Adipocyte (in vitro differentiated cells): ENCODE measurements at regions not wholly inside any gene's neighbourhood (a gene's known extent, or its start where the extent isn't known, plus 50 kb on each side); places are given as distances from the start of the nearest gene placed in this dataset.
A peak's percentile ranks its signal among the peaks of the same experiment; 100 is the strongest.

Experiments
- DNase-seq: peaks from one replicate; pipeline ENCODE4 v3.0.0-alpha.2; 2015; ENCODE audit warnings: low read depth
- H3K27me3 ChIP-seq: replicated peaks from 2 replicates; pipeline ENCODE4 v1.7.0; 2013; ENCODE audit warnings: mild to moderate bottlenecking, low read length, moderate library complexity; ENCODE audit not compliant: control insufficient read depth, insufficient read depth
- H3K36me3 ChIP-seq: 2 replicates; pipeline ENCODE4 v1.7.0; 2013; ENCODE audit warnings: low read length, mild to moderate bottlenecking, moderate library complexity; ENCODE audit not compliant: control insufficient read depth, insufficient read depth, severe bottlenecking
- H3K4me1 ChIP-seq: 2 replicates; pipeline ENCODE4 v1.7.0; 2013; ENCODE audit warnings: mild to moderate bottlenecking, low read length, moderate library complexity; ENCODE audit not compliant: control insufficient read depth, insufficient read depth
- H3K4me3 ChIP-seq: 2 replicates; pipeline ENCODE4 v1.7.0; 2013; ENCODE audit warnings: mild to moderate bottlenecking, low read length, moderate library complexity
- H3K9ac ChIP-seq: 2 replicates; pipeline ENCODE4 v1.7.0; 2013; ENCODE audit warnings: mild to moderate bottlenecking, low read length, moderate library complexity
- H3K9me3 ChIP-seq: 2 replicates; pipeline ENCODE4 v1.7.0; 2013; ENCODE audit warnings: mild to moderate bottlenecking, low read length, moderate library complexity; ENCODE audit not compliant: control insufficient read depth

DNA sequence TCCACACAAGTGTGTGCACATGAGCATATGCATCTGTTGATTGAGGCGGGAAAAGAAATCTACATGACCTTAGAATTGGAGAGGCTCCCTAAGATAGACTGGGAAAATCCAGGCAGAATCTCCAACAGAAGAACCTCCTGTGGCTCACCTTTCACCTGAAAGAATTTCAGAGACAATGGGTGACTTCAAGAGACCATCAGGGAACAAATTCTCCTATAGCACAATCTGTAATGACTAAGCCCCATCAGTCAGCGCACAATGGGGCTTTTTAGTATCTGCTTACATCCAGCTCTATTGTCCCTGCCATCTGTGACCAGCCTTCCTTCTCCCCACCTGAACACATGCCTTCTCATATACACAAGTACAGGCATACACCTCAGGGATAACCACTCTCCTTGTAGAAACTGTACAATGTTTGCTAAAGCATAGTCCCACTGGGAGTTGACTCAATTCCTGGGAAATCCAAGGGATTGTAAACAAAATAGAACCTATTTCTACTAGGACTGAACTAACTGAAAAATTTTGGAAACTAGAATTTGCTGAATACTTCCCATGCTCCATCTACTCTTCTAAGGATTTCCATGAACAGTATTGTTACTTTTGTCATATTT lies 150.8 kb upstream of the STXBP5 start:
- Histone ChIP-seq H3K9me3 (no peaks in the 10 kb centered on the region), H3K4me3 (no peak overlapping the region), H3K36me3 (no peaks in the 10 kb centered on the region), H3K9ac (no peak overlapping the region), H3K4me1 (no peaks in the 10 kb centered on the region), H3K27me3 (no peaks in the 10 kb centered on the region)
- no peak for DNase-seq

DNA sequence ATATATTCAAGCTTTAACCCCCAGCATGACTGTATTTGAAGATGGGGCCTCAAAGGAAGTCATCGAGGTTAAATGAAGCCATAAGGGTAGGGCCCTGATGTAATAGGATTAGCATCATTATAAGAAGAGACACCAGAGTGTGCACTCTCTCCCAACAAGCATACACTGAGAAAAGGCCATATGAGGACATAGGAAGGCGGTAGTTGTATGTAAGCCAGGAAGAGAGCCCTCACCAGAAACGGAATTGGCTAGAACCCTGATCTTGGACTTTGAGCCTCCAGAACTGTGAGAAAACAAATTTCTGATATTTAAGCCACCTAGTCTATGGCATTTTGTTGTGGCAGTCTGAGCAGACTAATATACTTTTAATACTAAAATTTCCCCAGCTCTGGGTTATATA lies 150.1 kb upstream of the STXBP5 start:
- no peak overlapping the region for H3K4me3 ChIP-seq
- H3K36me3 ChIP-seq, result no peaks in the 10 kb centered on the region
- H3K4me1 ChIP-seq, result peaks cover 4% of the 10 kb centered on the region
- H3K9me3 ChIP-seq, result no peaks in the 10 kb centered on the region
- DNase-seq, result no peak
- no peaks in the 10 kb centered on the region for H3K27me3 ChIP-seq
- H3K9ac ChIP-seq, result no peak overlapping the region

DNA sequence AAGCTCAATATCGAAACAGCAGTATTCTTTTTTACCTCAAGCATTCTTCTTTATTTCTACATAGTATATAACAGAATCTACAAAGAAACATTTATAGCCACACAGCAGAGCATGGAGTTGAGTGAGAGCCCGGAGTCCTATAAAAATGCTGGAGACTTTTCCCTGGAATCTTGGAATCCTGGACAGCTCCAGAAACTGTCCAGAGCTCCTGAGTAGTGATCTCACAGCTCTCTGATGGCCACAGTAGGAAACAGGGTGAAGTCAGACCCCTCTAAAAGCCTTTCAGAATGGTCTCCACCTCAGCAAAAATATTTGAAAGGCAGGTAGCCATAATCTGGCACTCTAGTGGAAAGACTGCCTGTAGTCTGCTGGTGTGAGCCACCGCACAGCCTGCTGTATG lies 149.3 kb upstream of the STXBP5 start:
- no peak for DNase-seq
- H3K36me3 ChIP-seq, result no peaks in the 10 kb centered on the region
- peaks cover 4% of the 10 kb centered on the region for H3K4me1 ChIP-seq
- H3K27me3 ChIP-seq, result no peaks in the 10 kb centered on the region
- no peaks in the 10 kb centered on the region for H3K9me3 ChIP-seq
- no peak overlapping the region for H3K4me3 ChIP-seq
- H3K9ac ChIP-seq, result no peak overlapping the region

DNA sequence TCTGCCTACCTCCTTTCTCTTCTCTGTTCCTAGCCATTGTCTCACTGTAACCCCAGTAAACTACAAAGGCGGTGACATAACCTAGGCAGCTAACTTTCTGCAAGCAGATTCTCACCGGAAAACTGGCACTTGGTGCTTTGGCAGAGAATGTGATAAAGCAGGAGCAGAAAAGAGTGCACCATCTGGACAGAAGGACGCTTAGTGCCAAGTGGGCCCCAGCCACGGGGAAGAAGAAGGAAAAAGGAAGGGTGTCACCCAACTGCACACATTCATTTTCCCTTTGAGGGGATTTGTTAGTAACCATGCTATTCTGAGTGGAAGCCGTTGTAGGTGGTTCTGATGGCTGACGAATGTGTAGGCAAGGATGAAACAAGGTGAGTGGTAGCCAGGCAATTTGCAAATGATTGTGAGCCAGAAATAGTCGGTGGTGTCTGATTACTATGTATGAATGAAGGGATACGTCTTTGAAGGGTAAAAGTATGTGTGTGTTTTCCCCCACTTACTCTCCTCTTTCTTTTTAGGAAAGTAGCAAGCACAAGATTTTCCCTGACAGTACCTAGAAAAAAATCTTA lies 148.3 kb upstream of the STXBP5 start:
- Histone ChIP-seq H3K9me3 (no peaks in the 10 kb centered on the region), H3K4me1 (peaks cover 4% of the 10 kb centered on the region), H3K36me3 (no peaks in the 10 kb centered on the region), H3K9ac (no peak overlapping the region), H3K4me3 (no peak overlapping the region), H3K27me3 (no peaks in the 10 kb centered on the region)
- DNase-seq, result no peak

DNA sequence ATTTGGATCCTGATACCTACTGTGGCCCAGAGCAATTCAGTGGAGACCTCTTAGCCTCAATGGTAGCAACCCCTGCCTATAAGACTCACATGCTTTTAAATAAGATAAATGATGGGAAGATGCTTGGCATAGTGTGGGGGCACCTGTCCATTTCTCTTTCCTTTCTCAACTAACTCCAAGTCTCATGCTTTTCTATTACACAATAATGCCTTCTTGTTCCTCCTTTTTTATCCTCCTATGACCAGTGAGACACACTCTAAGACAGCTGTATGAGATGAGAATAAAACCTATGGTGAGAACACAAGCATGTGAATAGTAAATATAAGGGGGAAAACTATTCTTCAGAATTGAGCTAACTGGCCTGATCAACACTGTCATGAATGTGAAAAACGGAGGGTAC lies 147.0 kb upstream of the STXBP5 start:
- no peak overlapping the region for H3K4me3 ChIP-seq
- H3K27me3 ChIP-seq, result no peaks in the 10 kb centered on the region
- no peaks in the 10 kb centered on the region for H3K36me3 ChIP-seq
- H3K9ac ChIP-seq, result no peak overlapping the region
- no peaks in the 10 kb centered on the region for H3K9me3 ChIP-seq
- DNase-seq, result no peak
- H3K4me1 ChIP-seq, result peaks cover 4% of the 10 kb centered on the region

DNA sequence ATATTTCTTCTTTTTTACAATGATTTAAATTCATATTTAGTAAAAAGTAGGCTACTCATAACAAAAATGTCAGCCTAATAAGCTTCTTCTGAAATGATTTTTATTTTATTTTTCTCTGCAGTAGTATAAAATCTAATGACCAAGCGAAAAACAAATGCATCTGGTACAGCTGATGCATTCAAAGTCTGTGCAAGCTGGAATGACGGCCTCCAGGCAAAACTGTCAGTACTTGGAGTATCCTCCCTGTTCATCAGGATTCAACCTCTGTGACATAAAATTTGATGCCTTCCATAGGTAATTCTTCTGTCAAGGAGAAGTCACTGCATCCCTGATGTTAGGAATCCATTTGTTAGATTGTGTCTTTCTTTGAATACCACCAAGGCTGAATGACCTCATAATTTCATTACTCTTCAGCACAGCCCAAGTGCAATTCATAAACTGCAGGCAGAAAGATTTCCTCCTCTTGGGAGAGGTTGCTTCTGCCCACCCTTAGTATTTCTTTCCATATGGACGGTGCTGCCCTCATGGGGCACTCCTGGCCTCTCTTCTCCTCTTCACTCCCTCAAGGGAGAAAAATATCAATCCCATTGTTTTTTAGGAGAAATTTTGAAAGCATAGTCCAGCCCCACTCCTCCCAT lies 146.4 kb upstream of the STXBP5 start:
- DNase-seq, result no peak
- H3K4me3 ChIP-seq, result no peak overlapping the region
- H3K9me3 ChIP-seq, result no peaks in the 10 kb centered on the region
- peaks cover 4% of the 10 kb centered on the region for H3K4me1 ChIP-seq
- H3K27me3 ChIP-seq, result no peaks in the 10 kb centered on the region
- H3K9ac ChIP-seq, result no peak overlapping the region
- no peaks in the 10 kb centered on the region for H3K36me3 ChIP-seq

DNA sequence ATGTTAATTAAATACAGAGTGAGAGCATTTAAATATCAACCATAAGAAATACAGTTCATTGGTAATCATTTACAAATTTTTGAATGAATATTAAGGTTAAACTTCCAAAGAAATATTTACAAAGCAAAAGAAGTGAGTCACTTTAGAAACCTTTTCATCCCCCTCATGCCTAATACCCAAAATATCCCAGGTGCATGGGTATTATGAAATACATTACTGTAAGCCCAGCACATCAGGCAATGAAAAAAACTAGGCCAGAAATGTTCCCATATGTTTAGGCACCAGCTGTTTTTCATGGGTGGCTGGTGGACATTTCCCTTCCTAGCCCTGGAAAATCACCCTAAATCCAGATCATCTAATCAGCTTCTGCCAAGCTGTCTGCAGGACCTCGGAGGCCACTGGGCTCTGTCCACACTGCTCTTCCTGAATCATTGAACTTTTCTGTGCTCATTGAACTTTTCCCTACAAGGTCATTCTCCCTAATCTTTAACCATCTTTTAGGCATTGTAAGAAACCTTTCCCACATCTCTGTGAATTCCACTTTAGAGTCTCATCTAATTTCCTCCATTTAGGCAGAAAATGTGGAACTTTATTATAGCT lies 145.3 kb upstream of the STXBP5 start:
- no peak overlapping the region for H3K9ac ChIP-seq
- no peaks in the 10 kb centered on the region for H3K9me3 ChIP-seq
- no peak overlapping the region for H3K4me3 ChIP-seq
- H3K4me1 ChIP-seq, result peaks cover 13% of the 10 kb centered on the region
- no peaks in the 10 kb centered on the region for H3K27me3 ChIP-seq
- peak; percentile 13 for DNase-seq
- no peaks in the 10 kb centered on the region for H3K36me3 ChIP-seq

DNA sequence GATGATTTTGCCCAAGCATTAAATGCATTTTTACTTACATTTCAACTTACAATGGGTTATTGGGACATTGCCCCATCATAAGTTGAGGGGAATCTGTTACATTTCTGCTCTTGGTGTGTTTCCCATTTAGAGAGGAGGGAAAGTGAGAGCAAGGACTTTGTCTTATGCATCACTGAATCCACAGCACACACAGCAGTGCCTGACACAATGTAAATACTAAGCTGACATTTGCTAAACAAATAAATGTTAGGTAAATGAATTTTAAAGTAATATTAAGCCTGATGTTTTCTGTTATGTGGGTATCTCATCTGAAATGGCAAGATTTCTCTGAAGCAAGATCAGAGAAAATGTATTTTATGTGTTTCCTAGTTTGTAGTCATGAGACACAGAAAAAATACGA lies 143.6 kb upstream of the STXBP5 start:
- Histone ChIP-seq H3K9ac (no peak overlapping the region), H3K27me3 (no peaks in the 10 kb centered on the region), H3K4me3 (no peak overlapping the region), H3K9me3 (no peaks in the 10 kb centered on the region), H3K36me3 (no peaks in the 10 kb centered on the region), H3K4me1 (peaks cover 16% of the 10 kb centered on the region)
- no peak for DNase-seq

DNA sequence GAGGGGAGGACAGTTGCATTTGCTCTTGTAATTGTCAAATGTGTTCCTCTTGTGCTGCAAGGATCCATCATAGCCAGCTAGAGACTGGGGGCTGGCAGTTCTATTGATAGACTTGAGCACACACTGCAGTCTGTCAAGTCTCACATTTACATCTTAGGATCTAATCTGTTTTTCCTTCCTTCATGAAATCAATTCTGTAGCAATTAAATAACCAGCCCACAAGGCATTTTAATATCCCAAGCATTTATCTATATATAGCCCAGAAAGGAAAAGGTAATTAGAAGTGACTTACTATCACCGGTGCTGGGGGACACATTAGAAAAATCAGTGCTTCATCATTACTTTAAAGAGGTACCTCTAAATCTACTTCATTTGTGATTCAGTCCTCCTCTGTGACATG lies 143.0 kb upstream of the STXBP5 start:
- H3K4me3 ChIP-seq, result no peak overlapping the region

DNA sequence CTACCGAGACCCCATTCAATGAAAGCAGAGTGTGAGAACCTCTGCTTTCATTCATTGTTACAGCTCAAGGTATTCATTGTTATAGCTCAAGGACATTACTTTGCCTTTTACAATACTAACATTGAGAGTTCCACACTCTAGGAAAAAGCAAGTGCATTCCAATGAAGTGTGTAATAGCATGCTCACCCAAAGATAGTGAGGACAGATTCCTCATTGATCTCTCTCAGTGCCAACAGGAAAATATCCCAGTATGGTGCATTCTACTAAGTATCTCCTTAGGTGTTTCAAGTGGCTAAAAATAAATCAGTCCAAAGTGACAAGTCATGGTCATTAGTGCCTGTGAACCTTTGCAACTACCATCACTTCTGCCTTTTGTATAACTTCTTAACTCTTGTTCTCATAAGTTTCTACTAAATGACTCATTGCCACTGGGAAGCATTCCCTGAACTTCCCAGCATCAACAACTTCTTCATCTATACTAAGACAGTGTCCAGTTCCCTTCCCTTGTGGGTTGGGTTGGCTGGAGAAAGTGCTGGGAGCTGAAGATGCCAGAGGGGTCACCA lies 140.7 kb upstream of the STXBP5 start:
- H3K9ac ChIP-seq, result no peak overlapping the region
- peak overlapping the region; percentile 14 for H3K4me3 ChIP-seq
- no peaks in the 10 kb centered on the region for H3K27me3 ChIP-seq
- peaks cover 3% of the 10 kb centered on the region for H3K9me3 ChIP-seq
- DNase-seq, result peak; percentile 63
- peaks cover 16% of the 10 kb centered on the region for H3K4me1 ChIP-seq
- H3K36me3 ChIP-seq, result no peaks in the 10 kb centered on the region

More for the DNA sequence above, 143.0 kb upstream of the STXBP5 start:
- DNase-seq, result no peak
- no peaks in the 10 kb centered on the region for H3K36me3 ChIP-seq
- no peaks in the 10 kb centered on the region for H3K9me3 ChIP-seq
- no peak overlapping the region for H3K9ac ChIP-seq
- H3K4me1 ChIP-seq, result peaks cover 16% of the 10 kb centered on the region
- no peaks in the 10 kb centered on the region for H3K27me3 ChIP-seq

DNA sequence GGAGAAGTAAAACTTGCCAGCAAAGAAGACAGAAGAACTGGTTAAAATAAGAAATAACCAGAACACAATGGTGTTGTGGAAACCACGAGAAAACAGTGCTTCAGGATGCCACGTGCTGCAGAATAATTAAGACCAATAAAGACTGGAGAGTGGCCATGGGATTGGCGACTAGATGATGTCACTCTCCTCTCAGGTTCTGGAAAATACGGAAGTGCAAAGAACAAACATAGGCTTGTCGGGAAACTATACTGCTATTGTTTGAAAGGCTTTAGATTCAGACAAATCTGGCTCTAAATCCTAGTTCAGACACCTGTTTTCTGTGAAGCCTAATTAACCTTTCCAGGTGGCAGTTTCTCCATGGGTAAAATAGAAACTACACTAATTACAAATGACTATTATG lies 138.4 kb upstream of the STXBP5 start:
- Histone ChIP-seq H3K9ac (no peak overlapping the region), H3K27me3 (no peaks in the 10 kb centered on the region), H3K9me3 (peaks cover 7% of the 10 kb centered on the region), H3K36me3 (no peaks in the 10 kb centered on the region), H3K4me1 (peaks cover 12% of the 10 kb centered on the region), H3K4me3 (no peak overlapping the region)
- DNase-seq, result no peak
